CD4-positive, alpha-beta T cell treated with Interferon gamma for 1 hour (primary cell): ENCODE measurements at regions not wholly inside any gene's neighbourhood (a gene's known extent, or its start where the extent isn't known, plus 50 kb on each side); places are given as distances from the start of the nearest gene placed in this dataset.
A peak's percentile ranks its signal among the peaks of the same experiment; 100 is the strongest.

Source experiments
- DNase-seq: peaks from one replicate; pipeline ENCODE4 v3.0.0-alpha.2; 2020

DNA sequence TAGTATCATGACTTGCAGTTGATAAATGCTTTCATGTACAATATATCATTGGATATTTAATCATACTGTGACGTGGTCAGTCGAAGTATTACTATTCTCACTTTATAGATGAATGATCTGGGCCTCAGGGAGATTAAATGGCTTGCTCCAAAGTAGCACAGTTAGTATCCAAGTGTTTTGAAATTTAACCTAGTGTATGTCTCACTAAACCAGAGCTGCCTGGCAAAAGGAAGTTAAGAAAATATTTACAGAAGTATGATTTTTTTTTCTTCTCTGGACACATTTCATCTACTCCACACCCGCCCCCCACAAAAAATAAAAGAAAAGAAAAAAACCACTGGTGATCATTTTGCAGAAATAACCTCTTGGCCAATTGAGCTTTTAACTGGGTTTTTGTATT is 71.9 kb upstream of the CXADR start:
- DNase-seq: no peak

DNA sequence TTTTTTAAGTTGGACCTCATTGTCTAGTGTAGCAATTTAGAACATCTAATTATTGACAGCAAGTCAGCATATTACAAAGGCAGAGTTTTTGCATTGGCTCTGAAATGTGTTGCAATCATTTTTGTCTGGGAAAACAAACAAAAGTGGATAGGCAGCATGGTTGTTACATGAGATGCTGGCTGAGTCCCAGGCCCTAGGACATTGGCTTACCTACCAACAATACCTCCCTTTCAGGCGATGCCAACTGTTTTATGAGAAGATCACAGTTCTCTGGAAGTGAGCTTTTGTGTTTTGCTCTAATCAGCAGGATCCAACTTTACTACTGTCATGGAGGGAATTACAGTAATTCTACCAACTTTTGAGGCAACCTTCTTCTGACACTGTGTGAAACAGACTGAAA is 71.5 kb upstream of the CXADR start:
- DNase-seq: no peak

DNA sequence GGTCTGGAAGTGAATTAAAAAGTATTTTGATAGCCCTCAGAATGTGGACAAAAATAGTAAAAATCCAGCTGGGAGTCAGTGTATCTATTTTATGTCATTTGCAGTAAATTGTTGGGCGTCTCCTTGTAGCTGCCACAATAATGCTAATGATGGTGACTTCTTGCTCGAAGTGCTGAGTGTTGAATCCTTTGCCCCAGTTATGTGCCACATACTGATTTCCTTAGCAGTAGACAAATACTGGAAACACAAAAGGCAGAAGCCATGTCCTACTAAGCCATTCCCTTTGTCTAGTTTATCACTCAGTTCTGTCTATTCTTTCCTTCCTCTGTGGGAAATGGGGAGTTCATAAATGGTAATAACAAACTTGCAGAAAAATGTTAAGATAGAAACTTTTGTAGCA is 70.7 kb upstream of the CXADR start:
- no peak for DNase-seq

DNA sequence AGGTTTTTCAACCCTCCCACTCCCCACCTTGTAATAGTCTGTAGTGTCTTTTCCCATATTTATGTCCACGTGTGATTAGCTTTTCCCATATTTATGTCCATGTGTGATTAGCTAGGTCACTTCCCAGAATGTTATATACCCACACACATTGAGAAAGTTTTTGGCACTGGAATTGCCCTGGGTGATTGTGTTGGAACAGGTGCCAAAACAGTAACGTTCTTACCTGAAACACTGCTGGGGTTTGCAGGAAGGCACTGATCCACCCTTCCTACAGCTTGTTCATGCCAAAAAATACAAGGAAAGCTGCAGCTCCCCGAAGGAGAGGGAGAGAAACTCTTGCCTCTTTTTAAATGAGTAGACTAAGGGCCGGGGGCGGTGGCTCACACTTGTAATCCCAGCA is 68.0 kb upstream of the CXADR start:
- DNase-seq: no peak

DNA sequence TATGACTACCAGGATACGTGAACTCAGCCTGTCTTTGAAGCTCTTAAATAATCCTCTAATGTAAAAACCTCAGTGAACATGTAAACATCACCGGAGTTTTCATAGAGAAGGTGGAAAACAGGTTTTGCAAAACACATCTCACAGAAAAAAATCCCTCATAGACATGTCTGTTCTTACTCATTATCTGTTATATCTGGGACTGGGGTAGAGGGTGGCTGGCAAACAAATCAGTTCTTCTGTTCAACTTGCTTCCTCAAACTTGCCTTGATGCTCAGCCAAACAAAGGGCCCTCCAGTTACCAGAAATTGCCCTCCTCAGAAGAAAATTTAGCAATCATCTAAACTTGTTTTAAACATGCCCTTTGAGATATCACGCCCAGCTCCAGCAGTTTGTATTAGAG is 66.1 kb upstream of the CXADR start:
- no peak for DNase-seq

DNA sequence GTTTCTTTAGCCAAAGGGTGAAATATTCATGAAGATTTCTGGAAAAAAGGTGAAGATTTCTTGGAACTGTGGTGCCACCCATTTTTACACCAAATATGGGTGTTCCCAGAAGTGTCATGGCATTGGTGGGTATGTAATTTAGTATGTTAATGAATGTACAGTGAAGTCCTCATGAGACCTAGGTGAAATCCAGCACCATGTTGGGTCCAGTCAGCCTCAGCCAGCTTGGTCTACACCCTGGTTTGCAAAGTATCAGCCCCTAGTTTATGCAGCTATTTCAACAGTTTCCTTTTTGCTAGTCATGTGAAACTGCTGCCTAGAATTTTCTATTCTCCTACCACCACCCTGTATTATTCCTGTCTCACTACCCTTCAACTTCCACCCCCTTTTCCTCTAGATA is 63.1 kb upstream of the CXADR start:
- no peak for DNase-seq

DNA sequence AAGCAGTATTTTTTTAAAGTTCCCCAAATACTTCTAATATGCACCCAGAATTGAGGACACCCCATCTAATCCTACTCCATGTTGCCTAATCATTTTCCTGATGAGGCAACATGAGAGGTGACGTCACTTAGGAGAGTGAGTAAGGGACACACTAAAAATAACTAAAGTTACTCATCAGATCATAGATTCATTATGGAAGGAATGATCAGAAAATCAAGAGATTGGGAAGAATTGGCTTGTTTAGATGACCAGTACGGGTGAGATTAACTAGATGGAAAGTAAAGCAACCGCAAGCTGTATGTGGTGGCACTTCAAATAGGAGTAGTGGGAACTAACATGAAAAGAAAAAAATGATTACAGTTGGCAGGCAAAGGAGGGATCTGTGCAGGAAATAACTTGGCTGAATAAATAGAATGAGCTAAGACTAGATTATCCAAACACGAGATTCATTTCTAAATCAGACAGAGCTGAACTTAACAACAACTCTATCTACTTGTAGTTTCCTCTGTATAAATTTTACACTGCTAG is 61.4 kb upstream of the CXADR start:
- no peak for DNase-seq

DNA sequence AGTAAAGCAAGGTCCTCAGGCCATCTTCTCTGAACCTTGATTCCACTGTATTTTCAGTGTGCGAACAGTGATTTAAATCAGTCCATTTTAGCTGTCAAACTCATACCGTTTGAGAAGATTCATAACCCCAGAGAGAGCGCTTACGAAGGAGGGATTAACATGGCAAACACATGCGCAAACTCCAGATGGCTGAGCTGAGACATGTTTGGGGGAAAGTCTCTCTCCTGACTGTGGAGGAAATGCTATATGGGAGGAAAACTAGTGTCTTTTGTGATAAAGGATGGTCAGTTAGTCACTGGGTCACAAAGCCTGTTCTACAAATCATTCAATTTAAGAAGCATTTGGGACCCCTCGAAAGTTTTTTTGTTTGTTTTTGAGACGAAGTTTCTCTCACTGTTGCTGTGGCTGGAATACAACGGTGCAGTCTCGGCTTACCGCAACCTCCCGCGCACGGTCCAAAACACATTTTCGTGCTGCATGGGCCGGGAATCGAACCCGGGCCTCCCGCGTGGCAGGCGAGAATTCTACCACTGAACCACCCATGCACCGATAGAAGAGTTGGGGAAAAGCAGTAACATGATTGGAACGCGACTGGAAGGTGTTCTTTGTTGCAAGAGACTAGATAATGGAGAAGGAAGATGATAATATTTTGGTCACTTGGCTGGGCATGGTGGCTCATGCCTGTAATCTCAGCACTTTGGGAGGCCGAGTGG is 58.4 kb upstream of the CXADR start:
- peak; percentile 2 for DNase-seq

DNA sequence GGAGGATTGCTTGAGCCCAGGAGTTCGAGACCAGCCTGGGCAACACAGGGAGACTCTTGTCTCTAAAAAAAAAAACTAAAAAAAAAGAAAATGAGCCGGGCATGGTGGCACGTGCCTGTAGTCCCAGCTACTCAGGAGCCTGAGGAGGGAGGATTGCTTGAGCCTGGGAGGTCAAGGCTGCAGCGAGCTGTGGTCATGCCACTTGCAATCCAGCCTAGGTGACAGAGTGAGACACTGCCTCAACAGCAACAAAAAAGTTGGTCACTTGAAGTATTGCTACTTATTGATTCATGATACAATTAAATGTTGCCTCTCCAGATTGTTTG is 57.9 kb upstream of the CXADR start:
- DNase-seq: no peak

DNA sequence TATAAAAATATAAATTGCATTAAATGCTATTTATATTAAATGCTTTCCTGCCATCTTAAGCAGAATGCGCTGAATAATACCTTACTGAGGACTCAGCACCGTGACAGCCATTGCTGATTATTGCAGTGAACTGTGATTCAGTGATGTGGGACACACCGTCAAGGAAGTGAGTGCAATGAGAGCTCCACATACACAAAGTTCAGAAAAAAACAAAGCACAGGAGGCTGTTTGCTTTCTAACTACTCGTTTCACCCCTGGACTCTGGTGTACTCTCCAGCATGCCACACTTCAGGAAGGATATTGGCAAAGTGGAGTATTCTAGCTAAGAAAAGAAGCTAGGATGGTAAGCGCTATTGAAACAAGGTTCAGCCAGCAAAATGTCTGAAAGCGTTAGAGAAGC is 57.4 kb upstream of the CXADR start:
- no peak for DNase-seq

DNA sequence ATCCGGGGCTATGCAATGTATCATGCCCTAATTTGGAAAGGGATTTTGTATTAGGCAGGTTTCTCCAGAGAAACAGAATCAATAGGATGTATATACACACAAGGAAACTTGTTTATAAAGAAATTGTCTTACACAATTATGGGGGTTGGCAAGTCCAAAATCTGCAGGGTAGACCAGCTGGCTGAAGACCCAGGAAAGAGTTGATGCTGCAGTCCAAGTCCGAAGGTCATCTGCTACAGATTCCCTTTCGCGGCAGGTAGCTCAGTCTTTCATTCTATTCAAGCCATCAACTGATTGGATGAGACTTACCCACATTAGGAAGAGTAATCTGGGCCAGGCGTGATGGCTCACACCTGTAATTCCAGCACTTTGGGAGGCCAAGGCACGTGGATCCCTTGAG is 54.6 kb upstream of the CXADR start:
- no peak for DNase-seq

DNA sequence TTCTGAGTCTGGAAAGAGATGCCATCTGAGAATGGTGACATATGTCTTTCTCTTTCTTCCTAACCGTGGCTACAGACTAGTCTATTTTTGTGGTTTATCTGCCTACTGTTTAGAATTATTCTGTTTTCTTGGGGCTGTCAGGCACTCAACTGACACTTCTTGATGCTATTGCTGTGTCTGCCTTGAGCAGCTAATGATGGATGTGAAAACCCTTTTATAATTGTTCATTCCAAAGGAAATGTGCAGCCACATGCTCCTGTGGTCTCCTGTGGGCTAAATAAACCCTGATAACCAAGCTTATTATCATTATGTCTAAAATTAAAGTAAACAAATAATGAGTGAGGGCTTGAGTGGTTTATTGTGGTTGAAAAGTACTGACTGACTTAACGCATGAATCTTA is 52.7 kb upstream of the CXADR start:
- DNase-seq: no peak

DNA sequence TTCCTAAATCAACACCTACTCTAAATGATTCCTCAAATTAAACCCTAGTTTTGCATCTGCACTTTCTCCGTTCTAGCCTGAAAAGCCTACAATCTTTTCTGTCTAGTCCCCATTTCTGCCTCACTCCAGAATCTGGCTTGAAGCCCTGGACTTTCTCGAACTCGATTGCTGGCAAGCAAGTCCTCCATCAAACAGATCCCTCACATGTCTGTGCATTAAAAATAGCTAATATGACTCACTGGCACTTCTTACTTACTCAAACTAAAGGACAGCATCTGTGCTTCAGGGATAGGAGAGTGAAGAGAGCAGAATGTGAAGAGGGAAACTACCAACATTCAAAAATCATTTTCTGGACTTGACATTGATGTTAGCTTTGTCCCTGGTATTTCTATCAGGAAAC is 51.8 kb upstream of the CXADR start:
- no peak for DNase-seq

DNA sequence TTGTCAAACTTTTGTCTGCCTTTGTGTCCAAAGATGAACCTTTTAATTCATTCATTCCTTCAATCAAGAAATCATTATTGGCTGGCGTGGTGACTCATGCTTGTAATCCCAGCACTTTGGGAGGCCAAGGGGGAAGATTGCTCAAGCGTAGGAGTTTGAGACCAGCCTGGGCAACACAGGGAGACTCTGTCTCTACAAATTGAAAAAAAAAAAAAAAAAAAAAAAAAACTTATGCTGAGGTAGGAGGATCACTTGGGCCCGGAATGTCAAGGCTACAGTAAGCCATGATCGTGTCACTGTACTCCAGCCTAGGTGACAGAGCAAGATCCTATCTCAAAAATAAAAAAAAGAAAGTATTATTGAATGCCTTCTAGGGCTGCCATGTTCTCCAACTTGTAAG is 51.3 kb upstream of the CXADR start:
- no peak for DNase-seq

DNA sequence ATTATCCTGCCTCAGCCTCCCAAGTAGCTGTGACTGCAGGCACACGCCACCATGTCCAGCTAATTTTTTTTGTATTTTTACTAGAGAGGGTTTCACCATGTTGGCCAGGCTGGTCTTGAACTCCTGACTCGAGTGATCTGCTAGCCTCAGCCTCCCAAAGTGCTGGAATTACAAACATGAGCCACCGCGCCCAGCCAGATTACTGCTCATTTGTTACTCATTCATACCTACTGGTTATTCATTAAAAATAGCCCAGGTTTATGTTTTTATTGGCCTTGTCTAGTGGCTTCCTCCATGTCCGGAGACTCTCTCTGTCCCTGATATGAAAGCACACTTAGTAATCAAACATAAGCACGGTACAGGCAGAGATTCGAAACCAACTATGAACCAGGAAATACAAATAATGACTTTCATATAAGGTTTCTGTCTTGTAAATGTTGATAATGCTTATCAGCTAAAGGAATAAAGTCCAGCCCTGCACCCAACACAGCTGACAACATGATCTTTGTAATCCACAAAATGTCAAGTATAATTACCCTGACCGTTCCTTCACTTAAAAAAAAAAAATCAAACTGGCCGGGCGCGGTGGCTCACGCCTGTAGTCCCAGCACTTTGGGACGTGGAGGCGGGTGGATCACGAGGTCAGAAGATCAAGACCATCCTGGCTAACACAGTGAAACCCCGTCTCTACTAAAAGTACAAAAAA is 50.4 kb upstream of the CXADR start:
- no peak for DNase-seq
